ENCODE measurements at regions not wholly inside any gene's neighbourhood (a gene's known extent, or its start where the extent isn't known, plus 50 kb on each side); places are given as distances from the start of the nearest gene placed in this dataset.
"Not testable (repeated sequence)": the region's sequence is repeated elsewhere in the genome, so short reads cannot be mapped to it uniquely, and the experiment has no call there.

GRCh38 chr14:58746261-58746660, 108.5 kb downstream of the DACT1 start:
- H3K4me3 ChIP-seq (ENCODE audit: low read length) = no peak overlapping the region
- H3K9ac ChIP-seq (ENCODE audit: low read length) = no peak overlapping the region
- no peaks in the 10 kb centered on the region for H3K27me3 ChIP-seq (ENCODE audit: control insufficient read depth, insufficient read depth, low read length)
- H3K4me1 ChIP-seq (ENCODE audit: control insufficient read depth, insufficient read depth, low read length) = peaks cover 29% of the 10 kb centered on the region
- H3K9me3 ChIP-seq (ENCODE audit: control insufficient read depth, low read length) = no peaks in the 10 kb centered on the region
- H3K36me3 ChIP-seq (ENCODE audit: control insufficient read depth, insufficient read depth, low read length) = no peaks in the 10 kb centered on the region

- Histone ChIP-seq H3K9ac (ENCODE audit: low read length) (no peak overlapping the region), H3K9me3 (ENCODE audit: control insufficient read depth, low read length) (no peaks in the 10 kb centered on the region), H3K4me1 (ENCODE audit: control insufficient read depth, insufficient read depth, low read length) (peaks cover 34% of the 10 kb centered on the region), H3K4me3 (ENCODE audit: low read length) (no peak overlapping the region), H3K36me3 (ENCODE audit: control insufficient read depth, insufficient read depth, low read length) (no peaks in the 10 kb centered on the region), H3K27me3 (ENCODE audit: control insufficient read depth, insufficient read depth, low read length) (no peaks in the 10 kb centered on the region)
These were observed 108.9 kb downstream of the DACT1 start for GRCh38 chr14:58746701-58747100.

GRCh38 chr14:58747181-58747580, 109.4 kb downstream of the DACT1 start:
- no peak overlapping the region for H3K4me3 ChIP-seq (ENCODE audit: low read length)
- no peaks in the 10 kb centered on the region for H3K27me3 ChIP-seq (ENCODE audit: control insufficient read depth, insufficient read depth, low read length)
- H3K9me3 ChIP-seq (ENCODE audit: control insufficient read depth, low read length) = no peaks in the 10 kb centered on the region
- no peak overlapping the region for H3K9ac ChIP-seq (ENCODE audit: low read length)
- H3K36me3 ChIP-seq (ENCODE audit: control insufficient read depth, insufficient read depth, low read length) = no peaks in the 10 kb centered on the region
- H3K4me1 ChIP-seq (ENCODE audit: control insufficient read depth, insufficient read depth, low read length) = peaks cover 38% of the 10 kb centered on the region

- not testable (repeated sequence) for H3K9ac ChIP-seq (ENCODE audit: low read length); H3K4me3 ChIP-seq (ENCODE audit: low read length); H3K36me3 ChIP-seq (ENCODE audit: control insufficient read depth, insufficient read depth, low read length); H3K27me3 ChIP-seq (ENCODE audit: control insufficient read depth, insufficient read depth, low read length); H3K9me3 ChIP-seq (ENCODE audit: control insufficient read depth, low read length)
- H3K4me1 ChIP-seq (ENCODE audit: control insufficient read depth, insufficient read depth, low read length) = peaks cover 48% of the 10 kb centered on the region
These were observed 110.5 kb downstream of the DACT1 start for GRCh38 chr14:58748251-58748650.

GRCh38 chr14:58749066-58749669, 111.4 kb downstream of the DACT1 start:
- Histone ChIP-seq H3K4me1 (ENCODE audit: control insufficient read depth, insufficient read depth, low read length) (peaks cover 54% of the 10 kb centered on the region), H3K9ac (ENCODE audit: low read length) (peak overlapping the region; percentile 62), H3K36me3 (ENCODE audit: control insufficient read depth, insufficient read depth, low read length) (no peaks in the 10 kb centered on the region), H3K4me3 (ENCODE audit: low read length) (peak overlapping the region; percentile 33), H3K27me3 (ENCODE audit: control insufficient read depth, insufficient read depth, low read length) (no peaks in the 10 kb centered on the region), H3K9me3 (ENCODE audit: control insufficient read depth, low read length) (no peaks in the 10 kb centered on the region)

GRCh38 chr14:58750321-58751269, 112.8 kb downstream of the DACT1 start:
- no peaks in the 10 kb centered on the region for H3K36me3 ChIP-seq (ENCODE audit: control insufficient read depth, insufficient read depth, low read length)
- peak overlapping the region; percentile 7 for H3K4me3 ChIP-seq (ENCODE audit: low read length)
- no peaks in the 10 kb centered on the region for H3K27me3 ChIP-seq (ENCODE audit: control insufficient read depth, insufficient read depth, low read length)
- no peaks in the 10 kb centered on the region for H3K9me3 ChIP-seq (ENCODE audit: control insufficient read depth, low read length)
- H3K9ac ChIP-seq (ENCODE audit: low read length) = peak overlapping the region; percentile 62
- peaks cover 67% of the 10 kb centered on the region for H3K4me1 ChIP-seq (ENCODE audit: control insufficient read depth, insufficient read depth, low read length)

GRCh38 chr14:58751788-58752187, 114.0 kb downstream of the DACT1 start:
- H3K9ac ChIP-seq (ENCODE audit: low read length) = peak overlapping the region; percentile 54
- H3K9me3 ChIP-seq (ENCODE audit: control insufficient read depth, low read length) = no peaks in the 10 kb centered on the region
- H3K36me3 ChIP-seq (ENCODE audit: control insufficient read depth, insufficient read depth, low read length) = no peaks in the 10 kb centered on the region
- peaks cover 67% of the 10 kb centered on the region for H3K4me1 ChIP-seq (ENCODE audit: control insufficient read depth, insufficient read depth, low read length)
- no peaks in the 10 kb centered on the region for H3K27me3 ChIP-seq (ENCODE audit: control insufficient read depth, insufficient read depth, low read length)
- no peak overlapping the region for H3K4me3 ChIP-seq (ENCODE audit: low read length)

- Histone ChIP-seq H3K4me3 (ENCODE audit: low read length) (no peak overlapping the region), H3K9ac (ENCODE audit: low read length) (peak overlapping the region; percentile 54), H3K36me3 (ENCODE audit: control insufficient read depth, insufficient read depth, low read length) (no peaks in the 10 kb centered on the region), H3K4me1 (ENCODE audit: control insufficient read depth, insufficient read depth, low read length) (peaks cover 67% of the 10 kb centered on the region), H3K27me3 (ENCODE audit: control insufficient read depth, insufficient read depth, low read length) (no peaks in the 10 kb centered on the region), H3K9me3 (ENCODE audit: control insufficient read depth, low read length) (no peaks in the 10 kb centered on the region)
These were observed 114.5 kb downstream of the DACT1 start for GRCh38 chr14:58752289-58752688.

GRCh38 chr14:58752771-58753201, 115.0 kb downstream of the DACT1 start:
- H3K36me3 ChIP-seq (ENCODE audit: control insufficient read depth, insufficient read depth, low read length) = no peaks in the 10 kb centered on the region
- peak overlapping the region; percentile 54 for H3K9ac ChIP-seq (ENCODE audit: low read length)
- no peaks in the 10 kb centered on the region for H3K27me3 ChIP-seq (ENCODE audit: control insufficient read depth, insufficient read depth, low read length)
- H3K9me3 ChIP-seq (ENCODE audit: control insufficient read depth, low read length) = no peaks in the 10 kb centered on the region
- H3K4me3 ChIP-seq (ENCODE audit: low read length) = no peak overlapping the region
- peaks cover 67% of the 10 kb centered on the region for H3K4me1 ChIP-seq (ENCODE audit: control insufficient read depth, insufficient read depth, low read length)

- Histone ChIP-seq H3K36me3 (ENCODE audit: control insufficient read depth, insufficient read depth, low read length) (no peaks in the 10 kb centered on the region), H3K4me1 (ENCODE audit: control insufficient read depth, insufficient read depth, low read length) (peaks cover 51% of the 10 kb centered on the region), H3K4me3 (ENCODE audit: low read length) (no peak overlapping the region), H3K27me3 (ENCODE audit: control insufficient read depth, insufficient read depth, low read length) (no peaks in the 10 kb centered on the region), H3K9me3 (ENCODE audit: control insufficient read depth, low read length) (no peaks in the 10 kb centered on the region), H3K9ac (ENCODE audit: low read length) (no peak overlapping the region)
These were observed 117.5 kb downstream of the DACT1 start for GRCh38 chr14:58755031-58755925.

GRCh38 chr14:58760121-58760520, 122.4 kb downstream of the DACT1 start:
- H3K27me3 ChIP-seq (ENCODE audit: control insufficient read depth, insufficient read depth, low read length) = no peaks in the 10 kb centered on the region
- peaks cover 9% of the 10 kb centered on the region for H3K4me1 ChIP-seq (ENCODE audit: control insufficient read depth, insufficient read depth, low read length)
- no peaks in the 10 kb centered on the region for H3K36me3 ChIP-seq (ENCODE audit: control insufficient read depth, insufficient read depth, low read length)
- H3K9ac ChIP-seq (ENCODE audit: low read length) = no peak overlapping the region
- H3K4me3 ChIP-seq (ENCODE audit: low read length) = no peak overlapping the region
- H3K9me3 ChIP-seq (ENCODE audit: control insufficient read depth, low read length) = no peaks in the 10 kb centered on the region
